Smooth muscle cell (in vitro differentiated cells): ENCODE measurements at regions not wholly inside any gene's neighbourhood (a gene's known extent, or its start where the extent isn't known, plus 50 kb on each side); places are given as distances from the start of the nearest gene placed in this dataset.

Experiments
- DNase-seq: peaks from one replicate; lab custom pipeline; 2025; ENCODE audit not compliant: unreplicated experiment; lab: John Stamatoyannopoulos, UW
- H2AFZ ChIP-seq: fragments of 200-600 bp; sonication (generic); 2 replicates; pipeline ENCODE4 v1.6.0; 2016; ENCODE audit warnings: antibody characterized with exemption, low read depth, mild to moderate bottlenecking
- H3F3A ChIP-seq: fragments of 200-600 bp; sonication (generic); 2 replicates; pipeline ENCODE4 v1.6.0; 2017; ENCODE audit warnings: antibody characterized with exemption, low read depth
- H3K27ac ChIP-seq: fragments of 200-600 bp; sonication (generic); 2 replicates; pipeline ENCODE4 v1.5.1; 2016; ENCODE audit warnings: low read depth, mild to moderate bottlenecking
- H3K27me3 ChIP-seq: fragments of 200-600 bp; sonication (generic); 2 replicates; pipeline ENCODE4 v1.6.1; 2016; ENCODE audit warnings: low read depth, mild to moderate bottlenecking
- H3K36me3 ChIP-seq: fragments of 200-600 bp; sonication (generic); 2 replicates; pipeline ENCODE4 v1.5.1; 2016; ENCODE audit warnings: low read depth
- H3K4me1 ChIP-seq: fragments of 200-600 bp; sonication (generic); 2 replicates; pipeline ENCODE4 v1.5.1; 2016; ENCODE audit warnings: low read depth
- H3K4me2 ChIP-seq: fragments of 200-600 bp; sonication (generic); 2 replicates; pipeline ENCODE4 v1.6.0; 2016; ENCODE audit warnings: mild to moderate bottlenecking
- H3K4me3 ChIP-seq: fragments of 200-600 bp; sonication (generic); 2 replicates; pipeline ENCODE4 v1.5.1; 2016; ENCODE audit warnings: mild to moderate bottlenecking
- H3K79me2 ChIP-seq: fragments of 200-600 bp; sonication (generic); 2 replicates; pipeline ENCODE4 v1.6.0; 2016; ENCODE audit warnings: low read depth, mild to moderate bottlenecking
- H3K9ac ChIP-seq: fragments of 200-600 bp; sonication (generic); 2 replicates; pipeline ENCODE4 v1.6.0; 2016; ENCODE audit warnings: low read depth
- H3K9me3 ChIP-seq: fragments of 200-600 bp; sonication (generic); replicated peaks from 2 replicates; pipeline ENCODE4 v1.5.1; 2016; ENCODE audit warnings: low read depth
- H4K20me1 ChIP-seq: fragments of 200-600 bp; sonication (generic); 2 replicates; pipeline ENCODE4 v1.6.0; 2016; ENCODE audit warnings: low read depth
- WGBS: methylation state at CpG from one replicate; pipeline ENCODE4 v1.1.7; 2016; ENCODE audit warnings: low lambda C conversion rate; 5-methylcytosine and 5-hydroxymethylcytosine counted together
- TF ChIP-seq, protein P1 (sequence below): fragments of 200-600 bp; sonication (generic); IDR thresholded peaks from 2 replicates; pipeline ENCODE4 v1.5.1; 2017; ENCODE audit warnings: borderline replicate concordance, mild to moderate bottlenecking, antibody characterized with exemption; ENCODE audit not compliant: insufficient read depth, poor library complexity, severe bottlenecking

DNA sequence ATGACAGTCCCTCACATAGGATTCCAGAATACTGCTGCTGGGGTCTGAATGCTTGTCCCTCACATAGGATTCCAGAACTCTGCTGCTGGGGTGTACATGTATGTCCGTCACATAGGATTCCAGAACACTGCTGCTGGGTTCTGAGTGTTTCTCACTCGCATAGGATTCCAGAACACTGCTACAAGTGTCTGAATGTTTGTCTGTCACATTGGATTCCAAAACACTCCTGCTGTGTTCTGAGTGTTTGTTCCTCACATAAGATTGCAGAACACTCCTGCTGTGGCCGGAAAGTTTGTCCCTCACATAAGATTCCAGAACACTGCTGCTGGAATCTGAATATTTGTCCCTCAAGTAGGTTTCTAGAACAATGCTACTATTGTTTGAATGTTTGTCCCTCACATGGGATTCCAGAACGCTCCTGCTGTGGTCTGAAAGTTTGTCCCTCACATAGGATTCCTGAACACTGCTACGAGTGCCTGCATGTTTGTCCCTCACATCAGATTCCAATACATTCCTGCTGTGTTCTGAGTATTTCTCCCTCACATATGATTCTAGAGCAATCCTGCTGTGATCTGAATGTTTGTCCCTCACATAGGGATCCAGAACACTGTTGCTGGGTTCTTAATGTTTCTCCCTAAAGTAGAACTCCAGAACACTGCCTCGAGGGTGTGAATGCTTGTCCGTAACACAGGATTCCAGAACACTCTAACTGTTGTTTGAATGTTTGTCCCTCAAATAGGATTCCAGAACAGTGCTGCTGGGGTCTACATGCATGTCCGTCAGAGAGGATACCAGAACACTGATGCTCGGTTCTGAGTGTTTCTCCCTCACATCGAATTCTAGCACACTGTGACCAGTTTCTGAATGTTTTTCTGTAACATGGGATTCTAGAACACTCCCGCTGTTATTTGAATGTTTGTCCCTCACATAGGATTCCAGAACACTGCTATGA, 200.4 kb downstream of the FOXD4L6 start:
- Histone ChIP-seq H3K4me3 (no peak overlapping the region), H3K36me3 (no peaks in the 10 kb centered on the region), H3F3A (no peaks in the 10 kb centered on the region), H3K27ac (no peak overlapping the region), H3K9ac (no peak overlapping the region), H4K20me1 (no peaks in the 10 kb centered on the region), H3K79me2 (no peaks in the 10 kb centered on the region), H3K4me1 (no peaks in the 10 kb centered on the region), H3K4me2 (no peak overlapping the region), H3K27me3 (no peaks in the 10 kb centered on the region), H3K9me3 (peaks cover 43% of the 10 kb centered on the region), H2AFZ (no peak overlapping the region)
- WGBS: 65% methylated on average over 11 of the region's 11 CpGs
- TF ChIP-seq, protein P1, sequence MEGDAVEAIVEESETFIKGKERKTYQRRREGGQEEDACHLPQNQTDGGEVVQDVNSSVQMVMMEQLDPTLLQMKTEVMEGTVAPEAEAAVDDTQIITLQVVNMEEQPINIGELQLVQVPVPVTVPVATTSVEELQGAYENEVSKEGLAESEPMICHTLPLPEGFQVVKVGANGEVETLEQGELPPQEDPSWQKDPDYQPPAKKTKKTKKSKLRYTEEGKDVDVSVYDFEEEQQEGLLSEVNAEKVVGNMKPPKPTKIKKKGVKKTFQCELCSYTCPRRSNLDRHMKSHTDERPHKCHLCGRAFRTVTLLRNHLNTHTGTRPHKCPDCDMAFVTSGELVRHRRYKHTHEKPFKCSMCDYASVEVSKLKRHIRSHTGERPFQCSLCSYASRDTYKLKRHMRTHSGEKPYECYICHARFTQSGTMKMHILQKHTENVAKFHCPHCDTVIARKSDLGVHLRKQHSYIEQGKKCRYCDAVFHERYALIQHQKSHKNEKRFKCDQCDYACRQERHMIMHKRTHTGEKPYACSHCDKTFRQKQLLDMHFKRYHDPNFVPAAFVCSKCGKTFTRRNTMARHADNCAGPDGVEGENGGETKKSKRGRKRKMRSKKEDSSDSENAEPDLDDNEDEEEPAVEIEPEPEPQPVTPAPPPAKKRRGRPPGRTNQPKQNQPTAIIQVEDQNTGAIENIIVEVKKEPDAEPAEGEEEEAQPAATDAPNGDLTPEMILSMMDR: no peak
- DNase-seq: no peak

DNA sequence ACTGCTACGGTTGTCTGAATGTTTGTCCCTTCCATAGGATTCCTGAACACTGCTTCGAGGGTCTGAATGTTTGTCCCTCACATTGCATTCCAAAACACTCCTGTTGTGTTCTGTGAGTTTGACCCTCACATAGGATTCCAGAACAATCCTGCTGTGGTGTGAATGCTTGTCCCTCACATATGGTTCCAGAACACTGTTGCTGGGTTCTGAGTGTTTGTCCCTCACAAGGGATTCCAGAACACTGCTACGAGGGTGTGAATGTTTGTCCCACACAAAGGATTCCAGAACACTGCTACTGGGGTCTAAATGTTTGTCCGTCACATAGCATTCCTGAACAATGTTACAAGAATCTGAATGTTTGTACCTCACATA, 201.2 kb downstream of the FOXD4L6 start:
- TF ChIP-seq, protein P1: no peak
- H3K27ac ChIP-seq: no peak overlapping the region
- H3K27me3 ChIP-seq: no peaks in the 10 kb centered on the region
- no peaks in the 10 kb centered on the region for H3K36me3 ChIP-seq
- no peak overlapping the region for H3K4me2 ChIP-seq
- no peak overlapping the region for H3K4me3 ChIP-seq
- WGBS: 66% methylated on average over 4 of the region's 4 CpGs
- no peak for DNase-seq
- no peaks in the 10 kb centered on the region for H3K4me1 ChIP-seq
- H3K9me3 ChIP-seq: peaks cover 47% of the 10 kb centered on the region
- H3F3A ChIP-seq: no peaks in the 10 kb centered on the region
- no peak overlapping the region for H2AFZ ChIP-seq
- no peaks in the 10 kb centered on the region for H3K79me2 ChIP-seq
- no peaks in the 10 kb centered on the region for H4K20me1 ChIP-seq
- no peak overlapping the region for H3K9ac ChIP-seq

DNA sequence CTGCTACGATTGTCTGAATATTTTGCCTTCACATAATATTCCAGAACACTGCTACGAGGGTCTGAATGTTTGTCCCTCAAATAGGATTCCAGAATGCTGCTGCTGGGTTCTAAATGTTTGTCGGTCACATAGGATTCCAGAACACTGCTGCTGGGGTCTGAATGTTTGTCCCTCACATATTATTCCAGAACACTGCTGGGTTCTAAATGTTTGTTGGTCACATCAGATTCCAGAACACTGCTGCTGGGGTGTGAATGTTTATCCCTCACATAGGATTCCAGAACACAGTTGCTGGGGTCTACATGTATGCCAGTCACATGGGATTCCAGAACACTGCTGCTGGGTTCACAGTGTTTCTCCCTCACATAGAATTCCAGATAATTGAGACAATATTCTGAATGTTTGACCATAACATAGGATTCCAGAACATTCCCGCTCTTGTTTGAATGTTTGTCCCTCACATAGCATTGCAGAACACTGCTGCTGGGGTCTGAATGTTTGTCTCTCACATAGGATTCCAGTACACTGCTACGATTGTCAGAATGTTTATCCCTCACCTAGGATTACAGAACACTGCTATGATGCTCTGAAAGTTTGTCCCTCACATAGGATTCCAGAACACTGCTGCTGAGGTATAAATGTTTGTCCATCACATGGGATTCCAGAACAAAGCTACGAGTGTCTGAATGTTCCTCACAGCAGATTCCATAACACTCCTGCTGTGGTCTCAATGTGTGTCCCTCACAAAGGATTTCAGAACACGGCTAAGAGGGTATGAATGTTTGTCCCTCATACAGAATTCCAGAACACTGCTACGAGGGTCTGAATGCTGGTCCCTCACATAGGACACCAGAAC, 201.8 kb downstream of the FOXD4L6 start:
- Histone ChIP-seq H3K9ac (no peak overlapping the region), H3K9me3 (peaks cover 47% of the 10 kb centered on the region), H3K4me1 (no peaks in the 10 kb centered on the region), H3K79me2 (no peaks in the 10 kb centered on the region), H3K4me2 (no peak overlapping the region), H3F3A (no peaks in the 10 kb centered on the region), H3K4me3 (no peak overlapping the region), H2AFZ (no peak overlapping the region), H3K27me3 (no peaks in the 10 kb centered on the region), H3K36me3 (no peaks in the 10 kb centered on the region), H4K20me1 (no peaks in the 10 kb centered on the region), H3K27ac (no peak overlapping the region)
- no peak for DNase-seq
- 61% methylated on average over 8 of the region's 8 CpGs for WGBS
- TF ChIP-seq, protein P1: no peak
